C4-2B (cell line): ENCODE measurements at regions not wholly inside any gene's neighbourhood (a gene's known extent, or its start where the extent isn't known, plus 50 kb on each side); places are given as distances from the start of the nearest gene placed in this dataset.

Experiments
- H3K27ac ChIP-seq: fragments of 450-650 bp; 2 replicates; pipeline ENCODE4 v1.5.1; 2017
- ZFX ChIP-seq: fragments of 450-650 bp; IDR thresholded peaks from 2 replicates; pipeline ENCODE4 v1.6.1; 2017
- TF ChIP-seq, protein P1 (sequence below): fragments of 450-650 bp; conservative IDR thresholded peaks from 2 replicates; pipeline ENCODE4 v1.5.1; 2017; ENCODE audit warnings: mild to moderate bottlenecking

DNA sequence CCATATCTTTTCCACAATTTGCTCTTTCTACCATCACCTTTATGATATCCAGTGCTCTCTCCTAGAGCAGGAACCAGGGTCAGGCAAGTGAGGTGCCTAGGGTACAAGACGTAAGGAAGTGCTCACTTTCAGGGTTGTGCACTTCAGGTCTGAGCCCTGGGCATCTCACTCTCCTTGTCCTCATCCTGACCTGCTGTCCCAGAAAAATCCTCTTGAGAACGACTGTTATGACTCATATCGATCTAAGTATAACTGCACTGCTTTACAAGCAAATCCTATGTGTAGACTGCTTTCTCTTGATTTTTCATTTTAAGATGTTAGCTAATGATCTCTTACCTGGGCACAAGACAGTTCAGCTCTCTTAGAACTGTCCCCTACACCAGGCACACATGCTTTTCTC is 100.1 kb downstream of the TMEM100 start:
- no peak overlapping the region for H3K27ac ChIP-seq
- TF ChIP-seq ZFX = no peak
- TF ChIP-seq, protein P1, sequence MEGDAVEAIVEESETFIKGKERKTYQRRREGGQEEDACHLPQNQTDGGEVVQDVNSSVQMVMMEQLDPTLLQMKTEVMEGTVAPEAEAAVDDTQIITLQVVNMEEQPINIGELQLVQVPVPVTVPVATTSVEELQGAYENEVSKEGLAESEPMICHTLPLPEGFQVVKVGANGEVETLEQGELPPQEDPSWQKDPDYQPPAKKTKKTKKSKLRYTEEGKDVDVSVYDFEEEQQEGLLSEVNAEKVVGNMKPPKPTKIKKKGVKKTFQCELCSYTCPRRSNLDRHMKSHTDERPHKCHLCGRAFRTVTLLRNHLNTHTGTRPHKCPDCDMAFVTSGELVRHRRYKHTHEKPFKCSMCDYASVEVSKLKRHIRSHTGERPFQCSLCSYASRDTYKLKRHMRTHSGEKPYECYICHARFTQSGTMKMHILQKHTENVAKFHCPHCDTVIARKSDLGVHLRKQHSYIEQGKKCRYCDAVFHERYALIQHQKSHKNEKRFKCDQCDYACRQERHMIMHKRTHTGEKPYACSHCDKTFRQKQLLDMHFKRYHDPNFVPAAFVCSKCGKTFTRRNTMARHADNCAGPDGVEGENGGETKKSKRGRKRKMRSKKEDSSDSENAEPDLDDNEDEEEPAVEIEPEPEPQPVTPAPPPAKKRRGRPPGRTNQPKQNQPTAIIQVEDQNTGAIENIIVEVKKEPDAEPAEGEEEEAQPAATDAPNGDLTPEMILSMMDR = no peak

DNA sequence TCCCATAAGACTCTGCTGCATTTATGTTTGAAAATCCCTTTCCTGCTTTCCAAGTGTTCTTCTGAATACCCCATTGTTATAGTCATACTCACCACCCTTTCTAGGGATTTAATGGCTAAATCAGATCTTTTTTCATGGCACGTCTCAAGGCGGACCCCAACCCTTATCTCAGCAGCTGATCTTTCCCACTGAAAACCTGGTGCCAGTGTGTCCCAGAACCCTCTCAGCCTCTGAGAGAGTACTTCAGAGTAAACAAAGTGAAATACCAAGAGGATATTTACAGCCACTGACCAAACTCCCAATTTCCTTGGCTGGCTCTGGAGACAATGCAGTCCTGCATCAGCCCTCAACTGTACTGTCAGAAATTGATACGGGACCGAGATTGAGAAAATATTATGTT is 101.7 kb downstream of the TMEM100 start:
- H3K27ac ChIP-seq = peak overlapping the region; percentile 33; the same call in 1 of the 2 replicates
- TF ChIP-seq ZFX = no peak

DNA sequence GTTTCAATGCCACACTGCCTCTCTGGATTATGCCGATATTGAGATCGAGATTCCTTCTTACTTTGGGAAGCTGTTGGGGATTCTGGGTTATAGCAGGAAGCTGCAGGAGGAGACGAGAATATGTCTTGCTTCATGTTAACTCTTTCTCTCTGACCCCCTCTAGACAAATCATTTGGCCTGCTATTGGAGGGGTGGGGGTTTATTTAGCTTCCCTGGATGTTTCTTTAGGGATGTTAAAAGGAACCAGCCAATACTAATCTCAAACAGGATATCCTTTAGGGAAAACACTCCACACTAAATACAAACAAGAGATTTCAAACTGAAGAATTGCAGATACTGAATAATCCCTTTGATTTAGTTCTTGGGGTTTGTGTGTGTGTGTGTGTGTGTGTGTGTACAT is 102.6 kb downstream of the TMEM100 start:
- no peak for TF ChIP-seq ZFX
- TF ChIP-seq, protein P1 = no peak
- H3K27ac ChIP-seq = no peak overlapping the region; the same call in 1 of the 2 replicates

DNA sequence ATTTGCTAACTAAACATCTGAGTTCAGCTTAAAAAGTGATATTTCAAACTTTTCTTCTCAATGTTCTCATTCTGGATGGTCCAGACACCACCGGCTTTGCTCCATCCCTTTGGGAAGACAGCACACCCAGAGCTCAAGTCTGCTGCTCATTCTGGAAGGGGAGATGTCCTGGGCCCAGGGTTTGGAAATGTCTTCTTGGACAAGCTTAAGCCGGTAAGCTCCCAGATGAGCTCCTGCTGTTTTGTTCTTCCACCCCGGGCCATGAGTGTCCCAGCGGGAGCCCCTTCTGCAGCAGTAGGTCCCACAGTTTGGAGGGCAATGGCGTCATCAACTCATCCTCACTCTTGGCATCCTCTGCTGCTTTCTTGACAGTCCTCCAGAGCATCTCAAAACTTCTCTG is 105.2 kb downstream of the TMEM100 start:
- no peak for TF ChIP-seq ZFX
- TF ChIP-seq, protein P1 = no peak
- H3K27ac ChIP-seq = no peak overlapping the region

DNA sequence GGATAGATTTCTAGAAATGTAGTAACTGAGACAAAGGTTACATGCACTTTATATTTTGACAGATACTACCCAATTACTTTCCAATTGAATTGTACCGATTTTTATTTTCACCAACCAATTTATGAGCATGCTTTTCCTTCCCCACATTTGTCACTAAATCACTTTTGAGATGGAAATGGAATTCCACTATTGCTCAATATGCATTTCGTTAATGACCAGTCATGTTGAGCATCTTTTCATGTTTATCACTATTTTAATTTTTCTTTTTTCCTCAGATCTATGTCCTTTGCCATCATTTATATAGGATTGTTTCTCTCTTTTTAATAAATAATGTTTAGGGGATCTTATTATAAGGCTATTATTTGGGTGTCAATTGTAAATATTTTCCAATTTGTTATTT is 102.8 kb upstream of the SMIM36 start:
- no peak overlapping the region for H3K27ac ChIP-seq
- TF ChIP-seq ZFX = no peak
- TF ChIP-seq, protein P1 = no peak

DNA sequence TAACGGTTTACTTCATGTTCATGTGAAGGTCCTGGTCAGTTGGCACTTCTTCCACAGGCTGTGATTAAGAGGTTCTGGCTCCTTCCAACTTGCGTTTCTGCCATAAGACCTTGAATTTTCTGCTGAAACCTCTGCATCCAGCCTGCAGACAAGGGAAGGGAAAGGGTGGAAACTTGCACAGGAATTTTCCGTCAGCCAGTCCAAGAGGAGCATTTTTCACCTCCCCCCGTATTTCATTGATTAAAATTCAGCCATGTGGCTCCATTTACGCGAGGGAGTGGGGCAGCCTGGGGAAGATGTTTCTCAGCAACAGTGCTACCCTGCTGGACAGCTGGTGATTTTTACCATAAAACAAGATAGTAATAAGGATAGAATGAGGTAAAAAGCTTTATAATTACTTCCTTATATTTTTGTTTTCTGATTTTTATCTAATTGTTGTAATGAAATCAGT is 101.5 kb upstream of the SMIM36 start:
- TF ChIP-seq, protein P1 = no peak
- TF ChIP-seq ZFX = no peak
- no peak overlapping the region for H3K27ac ChIP-seq

DNA sequence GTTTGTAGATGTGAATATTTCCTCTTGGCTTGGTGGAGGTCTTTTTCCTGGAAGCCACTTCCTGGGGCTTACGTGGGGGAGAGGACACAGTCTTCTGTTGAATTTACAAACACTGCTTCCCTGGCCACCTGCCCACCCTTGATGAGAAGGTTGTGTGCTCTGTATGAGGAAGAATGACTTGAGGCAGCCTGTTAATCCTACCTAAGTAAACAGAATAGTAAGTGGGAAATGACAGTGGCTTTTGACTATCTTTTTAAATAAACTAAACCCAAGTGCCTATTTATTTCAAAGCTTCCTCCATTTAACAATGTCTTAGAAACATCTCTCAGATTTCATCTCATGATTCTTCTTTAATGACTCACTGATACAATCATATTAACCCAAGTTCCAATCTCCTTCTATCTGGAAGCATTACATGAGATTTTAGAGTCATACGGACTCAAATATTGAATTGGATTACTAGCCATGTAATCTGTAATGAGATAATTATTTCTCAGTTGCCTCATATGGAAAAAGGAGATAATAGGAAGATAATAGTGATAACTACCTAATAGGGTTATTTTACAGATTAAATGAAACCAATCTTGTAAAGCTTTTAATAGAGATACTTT is 96.6 kb upstream of the SMIM36 start:
- no peak for TF ChIP-seq ZFX
- TF ChIP-seq, protein P1 = no peak
- peak overlapping the region; percentile 97 for H3K27ac ChIP-seq

DNA sequence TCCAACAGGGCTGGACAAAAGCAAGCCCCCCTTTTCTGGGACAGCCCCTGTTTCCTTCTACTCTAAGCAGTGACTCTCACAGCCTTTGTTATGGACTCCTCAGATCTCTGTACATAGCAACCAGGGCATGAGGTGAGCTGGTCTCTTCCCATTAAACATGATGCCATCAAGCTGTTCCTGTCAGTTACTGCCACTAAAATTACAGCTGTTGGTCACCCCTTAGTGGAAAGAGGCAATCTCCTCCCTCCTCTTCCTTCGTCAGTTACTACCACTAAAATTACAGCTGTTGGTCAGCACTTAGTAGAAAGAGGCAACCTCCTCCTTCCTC is 95.2 kb upstream of the SMIM36 start:
- H3K27ac ChIP-seq = peak overlapping the region; percentile 97
- no peak for TF ChIP-seq ZFX
- TF ChIP-seq, protein P1 = no peak
